ENCODE measurements at regions not wholly inside any gene's neighbourhood (a gene's known extent, or its start where the extent isn't known, plus 50 kb on each side); places are given as distances from the start of the nearest gene placed in this dataset.

GRCh38 chr3:88239870-88240269 is 90.1 kb downstream of the C3orf38 start:
- no peak for TF ChIP-seq EZH2 (IDR thresholded peaks at IDR 0.05)
- no peak for TF ChIP-seq POLR2AphosphoS5 (IDR thresholded peaks at IDR 0.05; ENCODE audit: borderline replicate concordance, low read depth, low read length)
- no peak for TF ChIP-seq FOXP2 (optimal IDR thresholded peaks at IDR 0.05; ENCODE audit: control extremely low read depth, extremely low read length, insufficient read depth)

Measured in SK-N-MC (cell line).